ENCODE measurements at regions not wholly inside any gene's neighbourhood (a gene's known extent, or its start where the extent isn't known, plus 50 kb on each side); places are given as distances from the start of the nearest gene placed in this dataset.

DNA sequence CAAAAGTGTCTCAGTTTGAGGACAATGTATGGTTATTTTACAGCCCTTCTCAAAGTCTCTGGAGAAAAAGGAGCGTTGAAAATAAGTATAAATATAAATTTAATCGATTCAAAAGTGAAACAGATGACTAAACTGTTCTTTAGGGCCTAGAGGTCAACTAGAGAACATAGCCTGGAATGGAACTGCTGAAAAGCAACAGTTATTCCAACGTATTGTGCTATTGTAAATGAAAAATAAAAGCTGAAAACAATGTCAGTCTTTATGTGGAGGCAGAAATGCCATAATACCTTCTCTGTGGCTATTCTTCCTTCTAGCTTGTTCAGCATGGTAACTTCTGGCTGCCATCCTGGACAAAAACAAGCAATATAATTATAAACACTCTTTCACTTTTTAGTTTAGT, 362.5 kb downstream of the ARL4A start:
- TF ChIP-seq POLR2AphosphoS5 (IDR thresholded peaks at IDR 0.05; ENCODE audit: low read depth, low read length) (no peak), REST (IDR thresholded peaks at IDR 0.05; ENCODE audit: insufficient read depth in 1 of 2, low read depth in 2 of 2, low read length in 2 of 2) (no peak), TAF1 (IDR thresholded peaks at IDR 0.05; ENCODE audit: borderline replicate concordance, insufficient read depth, low read length) (no peak), SIN3A (IDR thresholded peaks at IDR 0.05; ENCODE audit: borderline replicate concordance, insufficient read depth, low read length) (no peak), FOXP2 (optimal IDR thresholded peaks at IDR 0.05; ENCODE audit: borderline replicate concordance, extremely low read depth, extremely low read length, insufficient read depth) (no peak)

GRCh38 chr7:13050703-13051102, 363.3 kb downstream of the ARL4A start:
- TF ChIP-seq POLR2AphosphoS5 (IDR thresholded peaks at IDR 0.05; ENCODE audit: low read depth, low read length) = no peak
- no peak for TF ChIP-seq TAF1 (IDR thresholded peaks at IDR 0.05; ENCODE audit: borderline replicate concordance, insufficient read depth, low read length)
- no peak for TF ChIP-seq REST (IDR thresholded peaks at IDR 0.05; ENCODE audit: insufficient read depth in 1 of 2, low read depth in 2 of 2, low read length in 2 of 2)
- no peak for TF ChIP-seq SIN3A (IDR thresholded peaks at IDR 0.05; ENCODE audit: borderline replicate concordance, insufficient read depth, low read length)
- no peak for TF ChIP-seq FOXP2 (optimal IDR thresholded peaks at IDR 0.05; ENCODE audit: borderline replicate concordance, extremely low read depth, extremely low read length, insufficient read depth)

DNA sequence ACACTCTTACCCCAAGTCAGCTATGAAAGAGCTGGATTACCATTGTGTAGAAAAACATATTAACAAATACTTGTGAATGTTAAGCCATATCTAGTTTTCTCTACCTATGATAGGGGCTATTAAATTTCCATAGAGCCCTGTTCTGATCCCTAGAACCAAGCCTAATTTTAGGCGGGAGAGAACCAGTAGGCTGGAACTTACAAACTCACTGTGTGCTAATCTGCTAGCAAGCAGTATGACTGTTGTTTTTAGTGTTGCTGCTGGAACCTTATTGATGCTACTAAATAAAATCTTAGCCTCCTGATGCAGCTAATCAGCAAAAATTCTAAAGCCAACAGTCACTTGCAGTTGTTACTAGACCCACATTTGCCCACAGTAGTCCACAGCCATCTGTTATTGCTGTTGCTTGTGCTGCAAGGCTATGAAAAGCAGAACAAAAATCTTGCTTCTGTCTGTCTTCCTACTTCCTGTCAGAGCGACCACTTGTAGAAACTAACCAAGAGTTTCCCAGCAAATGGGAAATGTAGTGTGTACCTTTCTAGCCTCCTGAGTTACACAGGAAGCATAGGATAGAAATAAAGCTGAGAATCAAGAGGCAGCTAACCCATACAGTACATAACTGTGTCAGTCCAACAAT, 368.4 kb downstream of the ARL4A start:
- TF ChIP-seq TAF1 (IDR thresholded peaks at IDR 0.05; ENCODE audit: borderline replicate concordance, insufficient read depth, low read length) (no peak), SIN3A (IDR thresholded peaks at IDR 0.05; ENCODE audit: borderline replicate concordance, insufficient read depth, low read length) (no peak), REST (IDR thresholded peaks at IDR 0.05; ENCODE audit: insufficient read depth in 1 of 2, low read depth in 2 of 2, low read length in 2 of 2) (no peak), FOXP2 (optimal IDR thresholded peaks at IDR 0.05; ENCODE audit: borderline replicate concordance, extremely low read depth, extremely low read length, insufficient read depth) (no peak), POLR2AphosphoS5 (IDR thresholded peaks at IDR 0.05; ENCODE audit: low read depth, low read length) (no peak)

GRCh38 chr7:13057462-13058200, 370.2 kb downstream of the ARL4A start:
- TF ChIP-seq REST (IDR thresholded peaks at IDR 0.05; ENCODE audit: insufficient read depth in 1 of 2, low read depth in 2 of 2, low read length in 2 of 2) (no peak), TAF1 (IDR thresholded peaks at IDR 0.05; ENCODE audit: borderline replicate concordance, insufficient read depth, low read length) (no peak), FOXP2 (optimal IDR thresholded peaks at IDR 0.05; ENCODE audit: borderline replicate concordance, extremely low read depth, extremely low read length, insufficient read depth) (no peak), POLR2AphosphoS5 (IDR thresholded peaks at IDR 0.05; ENCODE audit: low read depth, low read length) (no peak), SIN3A (IDR thresholded peaks at IDR 0.05; ENCODE audit: borderline replicate concordance, insufficient read depth, low read length) (no peak)
